Gastroesophageal sphincter (tissue), 3 donors: ENCODE measurements at regions not wholly inside any gene's neighbourhood (a gene's known extent, or its start where the extent isn't known, plus 50 kb on each side); places are given as distances from the start of the nearest gene placed in this dataset.

Experiments
- POLR2AphosphoS5 ChIP-seq: sonication (generic); formaldehyde crosslinking; IDR thresholded peaks from one replicate; pipeline ENCODE4 v1.6.1; 2017; ENCODE audit warnings: antibody characterized with exemption
- TF ChIP-seq, protein P1 (sequence below), 4 experiments: fragments of 200-600 bp in 2 of 4; fragments of 450-650 bp in 2 of 4; sonication (generic) in 1 of 4; IDR thresholded peaks; one replicate each; pipeline ENCODE4 v1.5.1; 2017 to 2019; ENCODE audit warnings: antibody characterized with exemption in 4 of 4, mild to moderate bottlenecking in 2 of 4, moderate library complexity in 2 of 4

DNA sequence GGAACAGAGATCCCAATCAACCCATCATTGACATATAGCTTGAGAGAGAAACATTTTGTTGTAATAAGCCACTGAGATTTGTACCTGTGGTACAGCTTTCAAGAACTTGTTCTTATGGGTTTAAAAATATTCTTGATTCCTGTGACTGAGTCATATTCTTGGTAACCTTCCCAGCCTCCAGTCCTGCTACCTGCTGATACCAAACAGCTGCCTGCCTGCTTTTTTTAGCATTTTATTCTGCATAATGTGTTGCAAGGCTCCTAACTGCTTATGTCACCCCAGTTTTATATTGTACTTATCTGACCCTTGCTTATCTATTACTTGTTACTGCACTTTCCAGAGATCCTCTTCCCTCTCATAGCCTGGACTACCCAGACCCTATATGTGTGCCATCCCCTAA, 349.3 kb upstream of the SOX2 start:
- TF ChIP-seq, protein P1, sequence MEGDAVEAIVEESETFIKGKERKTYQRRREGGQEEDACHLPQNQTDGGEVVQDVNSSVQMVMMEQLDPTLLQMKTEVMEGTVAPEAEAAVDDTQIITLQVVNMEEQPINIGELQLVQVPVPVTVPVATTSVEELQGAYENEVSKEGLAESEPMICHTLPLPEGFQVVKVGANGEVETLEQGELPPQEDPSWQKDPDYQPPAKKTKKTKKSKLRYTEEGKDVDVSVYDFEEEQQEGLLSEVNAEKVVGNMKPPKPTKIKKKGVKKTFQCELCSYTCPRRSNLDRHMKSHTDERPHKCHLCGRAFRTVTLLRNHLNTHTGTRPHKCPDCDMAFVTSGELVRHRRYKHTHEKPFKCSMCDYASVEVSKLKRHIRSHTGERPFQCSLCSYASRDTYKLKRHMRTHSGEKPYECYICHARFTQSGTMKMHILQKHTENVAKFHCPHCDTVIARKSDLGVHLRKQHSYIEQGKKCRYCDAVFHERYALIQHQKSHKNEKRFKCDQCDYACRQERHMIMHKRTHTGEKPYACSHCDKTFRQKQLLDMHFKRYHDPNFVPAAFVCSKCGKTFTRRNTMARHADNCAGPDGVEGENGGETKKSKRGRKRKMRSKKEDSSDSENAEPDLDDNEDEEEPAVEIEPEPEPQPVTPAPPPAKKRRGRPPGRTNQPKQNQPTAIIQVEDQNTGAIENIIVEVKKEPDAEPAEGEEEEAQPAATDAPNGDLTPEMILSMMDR (IDR thresholded peaks at IDR 0.05): no peak
- TF ChIP-seq POLR2AphosphoS5: no peak
